Lower lobe of right lung (tissue), 2 donors: ENCODE measurements at regions not wholly inside any gene's neighbourhood (a gene's known extent, or its start where the extent isn't known, plus 50 kb on each side); places are given as distances from the start of the nearest gene placed in this dataset.

ENCODE experiments used
- ATAC-seq, 2 donors: fragments of 200-7000 bp; cut with Tn5 transposase; one replicate each; pipeline ENCODE4 v1.9.1; 2020 to 2022; ENCODE audit warnings: mild to moderate bottlenecking in 2 of 2, moderate library complexity in 2 of 2
- DNase-seq: peaks from one replicate; pipeline ENCODE4 v3.0.0-alpha.2; 2020
- H3K27ac ChIP-seq: fragments of 200-600 bp; one replicate; pipeline ENCODE4 v1.8.0; 2022
- H3K27me3 ChIP-seq: fragments of 200-600 bp; one replicate; pipeline ENCODE4 v1.8.0; 2022; ENCODE audit warnings: low read depth
- H3K36me3 ChIP-seq: fragments of 200-600 bp; one replicate; pipeline ENCODE4 v1.8.0; 2022; ENCODE audit warnings: mild to moderate bottlenecking
- H3K4me1 ChIP-seq: fragments of 200-600 bp; one replicate; pipeline ENCODE4 v1.8.0; 2022
- H3K4me3 ChIP-seq: fragments of 200-600 bp; one replicate; pipeline ENCODE4 v1.8.0; 2022; ENCODE audit warnings: mild to moderate bottlenecking
- H3K9me3 ChIP-seq: fragments of 200-600 bp; one replicate; pipeline ENCODE4 v1.8.0; 2022
- intact Hi-C: fragments of 100-400 bp; cut with DNase I; formaldehyde crosslinking; loops from one replicate; pipeline ENCODE4 v1.11.0; 2022
- TF ChIP-seq, protein P1 (sequence below): fragments of 200-600 bp; IDR thresholded peaks from one replicate; pipeline ENCODE4 v1.8.0; 2022; ENCODE audit warnings: antibody characterized with exemption, mild to moderate bottlenecking
- donor health status: DM: no; HTN: yes; CAD: no; lungs with severe emphysema.

DNA sequence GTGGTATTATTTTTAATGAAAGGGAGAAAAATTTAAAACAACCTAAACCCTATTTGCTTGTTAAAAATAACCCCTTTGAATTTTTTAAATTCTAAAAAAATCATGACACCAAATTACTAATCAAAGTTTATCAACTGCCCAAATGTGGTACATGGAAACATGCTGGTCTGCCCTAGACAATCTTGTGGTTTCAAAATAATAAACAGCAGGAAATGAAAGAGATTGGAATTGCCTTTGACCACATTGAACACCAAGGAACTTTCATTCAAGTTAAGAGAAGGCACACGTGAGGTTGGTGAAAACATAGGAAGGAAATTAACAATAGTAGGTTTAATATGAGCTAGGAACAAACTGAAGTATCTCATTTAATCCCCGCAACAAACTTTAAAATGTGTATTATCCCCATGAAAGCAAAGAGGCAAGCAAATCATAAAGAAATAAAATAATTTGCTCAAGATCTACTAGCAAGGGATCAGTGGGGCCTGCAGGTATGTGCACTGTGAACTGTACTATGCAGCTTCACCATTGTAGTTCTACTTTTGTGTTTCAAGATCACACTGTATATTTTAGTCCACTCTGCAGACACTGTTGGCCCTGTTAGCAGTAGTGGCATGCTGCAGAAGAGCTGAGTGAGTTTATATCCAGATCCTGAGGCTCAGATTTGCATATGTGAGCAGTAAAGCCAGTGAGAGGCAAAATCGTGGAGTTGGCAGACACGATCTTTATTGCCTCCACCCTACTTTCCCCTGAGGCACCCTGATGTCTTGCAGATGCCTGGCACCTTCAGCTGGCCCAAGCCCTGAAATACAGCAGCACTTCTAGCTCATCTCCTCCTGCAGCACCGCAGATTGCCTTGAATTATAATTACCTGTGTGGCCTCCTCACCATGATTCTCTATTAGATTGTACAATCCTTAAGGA, 157.8 kb upstream of the TENT5A start:
- intact Hi-C loops, result no loop called here
- H3K27ac ChIP-seq, result no peak overlapping the region
- no peaks in the 10 kb centered on the region for H3K9me3 ChIP-seq
- TF ChIP-seq, protein P1, sequence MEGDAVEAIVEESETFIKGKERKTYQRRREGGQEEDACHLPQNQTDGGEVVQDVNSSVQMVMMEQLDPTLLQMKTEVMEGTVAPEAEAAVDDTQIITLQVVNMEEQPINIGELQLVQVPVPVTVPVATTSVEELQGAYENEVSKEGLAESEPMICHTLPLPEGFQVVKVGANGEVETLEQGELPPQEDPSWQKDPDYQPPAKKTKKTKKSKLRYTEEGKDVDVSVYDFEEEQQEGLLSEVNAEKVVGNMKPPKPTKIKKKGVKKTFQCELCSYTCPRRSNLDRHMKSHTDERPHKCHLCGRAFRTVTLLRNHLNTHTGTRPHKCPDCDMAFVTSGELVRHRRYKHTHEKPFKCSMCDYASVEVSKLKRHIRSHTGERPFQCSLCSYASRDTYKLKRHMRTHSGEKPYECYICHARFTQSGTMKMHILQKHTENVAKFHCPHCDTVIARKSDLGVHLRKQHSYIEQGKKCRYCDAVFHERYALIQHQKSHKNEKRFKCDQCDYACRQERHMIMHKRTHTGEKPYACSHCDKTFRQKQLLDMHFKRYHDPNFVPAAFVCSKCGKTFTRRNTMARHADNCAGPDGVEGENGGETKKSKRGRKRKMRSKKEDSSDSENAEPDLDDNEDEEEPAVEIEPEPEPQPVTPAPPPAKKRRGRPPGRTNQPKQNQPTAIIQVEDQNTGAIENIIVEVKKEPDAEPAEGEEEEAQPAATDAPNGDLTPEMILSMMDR, result no peak
- DNase-seq, result no peak
- no peak for ATAC-seq
- H3K4me3 ChIP-seq, result no peak overlapping the region
- no peaks in the 10 kb centered on the region for H3K4me1 ChIP-seq
- H3K27me3 ChIP-seq, result no peaks in the 10 kb centered on the region
- H3K36me3 ChIP-seq, result no peaks in the 10 kb centered on the region

DNA sequence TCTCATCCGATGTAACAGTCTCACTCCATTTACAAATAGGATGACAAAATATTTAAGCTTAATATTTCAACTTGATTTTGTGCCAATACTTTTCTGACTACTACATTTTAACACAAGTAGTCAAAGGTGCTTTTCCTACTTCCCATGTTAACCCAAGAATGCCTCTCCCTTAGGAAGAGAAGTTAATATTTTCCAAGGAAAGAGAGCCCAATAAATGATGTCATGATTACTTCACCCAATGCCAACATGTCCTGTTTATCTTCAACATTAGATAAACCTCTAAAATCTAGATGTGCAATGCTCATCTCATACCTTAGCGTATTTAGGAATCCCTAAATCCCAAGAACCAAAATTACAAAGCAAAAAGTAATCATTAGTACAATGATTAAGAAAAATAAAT, 156.7 kb upstream of the TENT5A start:
- TF ChIP-seq, protein P1, result no peak
- H3K36me3 ChIP-seq, result no peaks in the 10 kb centered on the region
- no peak overlapping the region for H3K27ac ChIP-seq
- intact Hi-C loops, result no loop called here
- DNase-seq (no peak), ATAC-seq (no peak)
- no peaks in the 10 kb centered on the region for H3K4me1 ChIP-seq
- H3K27me3 ChIP-seq, result no peaks in the 10 kb centered on the region
- H3K9me3 ChIP-seq, result no peaks in the 10 kb centered on the region
- no peak overlapping the region for H3K4me3 ChIP-seq

DNA sequence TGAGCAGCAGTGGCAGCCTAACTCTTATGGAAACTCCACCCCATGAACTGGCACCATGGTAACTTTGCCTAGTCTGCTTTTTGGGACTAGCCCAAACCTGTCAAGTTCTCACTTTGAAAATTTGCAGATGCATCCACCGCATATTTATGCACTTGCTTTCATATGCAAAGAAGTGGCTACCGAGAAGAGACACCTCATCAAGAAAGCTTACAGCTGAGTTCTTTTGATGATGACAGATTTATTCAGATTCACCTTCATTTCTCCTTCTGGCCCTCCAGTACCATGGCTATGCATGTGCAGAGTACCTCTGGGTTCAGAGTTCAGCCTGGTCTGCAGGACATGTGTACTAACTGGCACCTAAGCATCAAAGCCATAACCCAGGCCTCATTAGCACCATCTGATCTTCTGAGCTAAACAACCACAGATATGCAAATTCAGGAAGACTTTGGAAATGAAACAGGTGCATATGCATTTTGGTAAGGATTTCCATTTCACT, 154.3 kb upstream of the TENT5A start:
- intact Hi-C loops, result no loop called here
- H3K36me3 ChIP-seq, result no peaks in the 10 kb centered on the region
- TF ChIP-seq, protein P1, result no peak

DNA sequence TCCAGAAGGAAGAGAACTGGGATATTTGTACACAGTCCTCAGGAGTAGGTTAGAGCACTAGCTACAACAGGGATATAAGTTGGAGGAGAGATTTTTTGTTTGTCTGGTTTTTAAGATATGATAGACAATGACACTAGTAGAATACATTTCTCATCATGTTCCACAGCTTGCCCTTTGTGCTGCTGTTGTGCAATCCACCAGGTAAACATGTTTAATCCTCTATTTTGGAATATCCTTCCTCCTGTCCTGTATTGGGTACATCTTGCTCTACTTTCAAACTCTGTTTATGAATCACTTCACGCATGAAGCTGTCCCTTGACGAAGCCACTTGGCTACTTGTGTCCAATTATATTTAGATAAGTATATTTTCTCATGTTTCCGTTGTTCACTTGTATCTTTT, 153.6 kb upstream of the TENT5A start:
- Histone ChIP-seq H3K36me3 (no peaks in the 10 kb centered on the region), H3K9me3 (no peaks in the 10 kb centered on the region), H3K4me3 (no peak overlapping the region), H3K27me3 (no peaks in the 10 kb centered on the region), H3K27ac (no peak overlapping the region), H3K4me1 (no peaks in the 10 kb centered on the region)
- ATAC-seq, result no peak
- intact Hi-C loops, result no loop called here
- TF ChIP-seq, protein P1, result no peak
- no peak for DNase-seq

More for the DNA sequence above, 154.3 kb upstream of the TENT5A start:
- ATAC-seq (no peak), DNase-seq (no peak)
- no peak overlapping the region for H3K27ac ChIP-seq
- no peaks in the 10 kb centered on the region for H3K9me3 ChIP-seq
- H3K4me1 ChIP-seq, result no peaks in the 10 kb centered on the region
- no peak overlapping the region for H3K4me3 ChIP-seq
- H3K27me3 ChIP-seq, result no peaks in the 10 kb centered on the region

DNA sequence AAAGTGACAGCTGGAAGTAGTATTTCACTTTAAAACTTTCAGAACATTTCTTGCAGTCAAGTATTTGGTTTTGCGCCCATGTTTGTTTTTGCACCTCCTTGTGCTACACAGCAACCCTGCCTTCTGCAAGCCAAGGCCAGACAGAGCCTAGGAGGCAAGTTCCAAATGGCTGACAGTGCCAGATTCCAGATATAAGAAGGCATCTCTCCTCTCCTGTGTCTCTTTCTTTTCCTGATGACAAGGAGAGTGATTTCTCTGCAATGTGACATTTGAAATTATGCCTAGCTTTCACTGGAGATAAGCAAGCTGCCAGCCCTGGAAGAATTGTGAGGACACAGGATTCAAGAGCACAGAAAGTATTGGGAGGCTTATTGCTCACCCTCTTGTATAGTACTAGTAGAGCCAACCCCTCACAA, 149.1 kb upstream of the TENT5A start:
- no peaks in the 10 kb centered on the region for H3K4me1 ChIP-seq
- H3K36me3 ChIP-seq, result no peaks in the 10 kb centered on the region
- no peak overlapping the region for H3K27ac ChIP-seq
- TF ChIP-seq, protein P1, result no peak
- no peaks in the 10 kb centered on the region for H3K27me3 ChIP-seq
- intact Hi-C loops, result no loop called here
- H3K9me3 ChIP-seq, result no peaks in the 10 kb centered on the region
- H3K4me3 ChIP-seq, result no peak overlapping the region
- ATAC-seq (peak; percentile 78 to 85), DNase-seq (no peak)
